ENCODE measurements at regions not wholly inside any gene's neighbourhood (a gene's known extent, or its start where the extent isn't known, plus 50 kb on each side); places are given as distances from the start of the nearest gene placed in this dataset.

DNA sequence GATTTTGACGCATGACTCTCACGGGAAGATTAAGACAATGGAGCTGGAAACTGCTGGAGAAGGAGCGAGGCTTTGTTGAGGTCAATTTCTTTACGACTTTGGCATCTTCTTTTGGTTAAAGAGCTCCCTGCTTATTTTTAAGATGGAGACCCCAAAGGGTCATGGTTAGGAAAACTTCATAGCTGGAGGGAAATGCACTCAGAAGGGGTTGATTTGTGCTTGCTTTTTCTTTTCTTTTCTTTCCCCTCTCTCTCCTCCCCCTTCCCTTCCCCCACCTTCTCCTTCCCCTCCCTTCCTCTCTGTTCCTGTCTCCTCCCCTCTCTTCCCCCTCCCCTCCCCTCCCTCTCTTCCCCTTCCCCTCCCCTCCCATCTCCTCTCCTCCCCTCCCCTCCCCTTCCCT is 79.0 kb downstream of the TNP1 start:
- no peak for FAIRE-seq
- CTCF ChIA-PET (ENCODE audit: partially characterized antibody) = interaction anchor here (0.5 to 1.3 kb wide), 6 partner anchors 14 to 1009 kb away, joined by 3 to 6 read pairs (median 3); no protein-coding TSS in a partner anchor
- TF ChIP-seq HDAC6 (IDR thresholded peaks at IDR 0.05; ENCODE audit: low read depth, low read length) = no peak
- TF ChIP-seq FOSL1 (IDR thresholded peaks at IDR 0.05; ENCODE audit: insufficient read depth, low read depth, low read length) = no peak
- TF ChIP-seq, protein P1, sequence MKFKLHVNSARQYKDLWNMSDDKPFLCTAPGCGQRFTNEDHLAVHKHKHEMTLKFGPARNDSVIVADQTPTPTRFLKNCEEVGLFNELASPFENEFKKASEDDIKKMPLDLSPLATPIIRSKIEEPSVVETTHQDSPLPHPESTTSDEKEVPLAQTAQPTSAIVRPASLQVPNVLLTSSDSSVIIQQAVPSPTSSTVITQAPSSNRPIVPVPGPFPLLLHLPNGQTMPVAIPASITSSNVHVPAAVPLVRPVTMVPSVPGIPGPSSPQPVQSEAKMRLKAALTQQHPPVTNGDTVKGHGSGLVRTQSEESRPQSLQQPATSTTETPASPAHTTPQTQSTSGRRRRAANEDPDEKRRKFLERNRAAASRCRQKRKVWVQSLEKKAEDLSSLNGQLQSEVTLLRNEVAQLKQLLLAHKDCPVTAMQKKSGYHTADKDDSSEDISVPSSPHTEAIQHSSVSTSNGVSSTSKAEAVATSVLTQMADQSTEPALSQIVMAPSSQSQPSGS (IDR thresholded peaks at IDR 0.05; ENCODE audit: low read length) = no peak
- no peak for TF ChIP-seq GTF2F1 (IDR thresholded peaks at IDR 0.05; ENCODE audit: borderline replicate concordance, low read depth, low read length)
- TF ChIP-seq CEBPB (IDR thresholded peaks at IDR 0.05; ENCODE audit: low read depth, low read length) = no peak
- TF ChIP-seq, protein P2, sequence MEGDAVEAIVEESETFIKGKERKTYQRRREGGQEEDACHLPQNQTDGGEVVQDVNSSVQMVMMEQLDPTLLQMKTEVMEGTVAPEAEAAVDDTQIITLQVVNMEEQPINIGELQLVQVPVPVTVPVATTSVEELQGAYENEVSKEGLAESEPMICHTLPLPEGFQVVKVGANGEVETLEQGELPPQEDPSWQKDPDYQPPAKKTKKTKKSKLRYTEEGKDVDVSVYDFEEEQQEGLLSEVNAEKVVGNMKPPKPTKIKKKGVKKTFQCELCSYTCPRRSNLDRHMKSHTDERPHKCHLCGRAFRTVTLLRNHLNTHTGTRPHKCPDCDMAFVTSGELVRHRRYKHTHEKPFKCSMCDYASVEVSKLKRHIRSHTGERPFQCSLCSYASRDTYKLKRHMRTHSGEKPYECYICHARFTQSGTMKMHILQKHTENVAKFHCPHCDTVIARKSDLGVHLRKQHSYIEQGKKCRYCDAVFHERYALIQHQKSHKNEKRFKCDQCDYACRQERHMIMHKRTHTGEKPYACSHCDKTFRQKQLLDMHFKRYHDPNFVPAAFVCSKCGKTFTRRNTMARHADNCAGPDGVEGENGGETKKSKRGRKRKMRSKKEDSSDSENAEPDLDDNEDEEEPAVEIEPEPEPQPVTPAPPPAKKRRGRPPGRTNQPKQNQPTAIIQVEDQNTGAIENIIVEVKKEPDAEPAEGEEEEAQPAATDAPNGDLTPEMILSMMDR (IDR thresholded peaks at IDR 0.05; ENCODE audit: control extremely low read depth in 1 of 3, insufficient read depth in 1 of 3, low read depth in 1 of 3, low read length in 3 of 3) = no peak
- no peak for TF ChIP-seq KDM1A (IDR thresholded peaks at IDR 0.05; ENCODE audit: borderline replicate concordance, low read length)
- no peak for TF ChIP-seq TBP (IDR thresholded peaks at IDR 0.05; ENCODE audit: low read depth, low read length)
- TF ChIP-seq, protein P3, sequence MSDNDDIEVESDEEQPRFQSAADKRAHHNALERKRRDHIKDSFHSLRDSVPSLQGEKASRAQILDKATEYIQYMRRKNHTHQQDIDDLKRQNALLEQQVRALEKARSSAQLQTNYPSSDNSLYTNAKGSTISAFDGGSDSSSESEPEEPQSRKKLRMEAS (IDR thresholded peaks at IDR 0.05) = no peak
- TF ChIP-seq CBX8 (IDR thresholded peaks at IDR 0.05; ENCODE audit: borderline replicate concordance, low read depth, low read length) = no peak

More for the DNA sequence above, 79.0 kb downstream of the TNP1 start:
- Histone ChIP-seq H2BK15ac (ENCODE audit: low read length) (no peak overlapping the region), H4K8ac (ENCODE audit: extremely low read depth, insufficient read depth, low read length) (no peak overlapping the region), H3K36me3 (ENCODE audit: control insufficient read depth in 2 of 4, insufficient read depth in 4 of 4, low read length in 3 of 4) (no peaks in the 10 kb centered on the region), H3K79me1 (ENCODE audit: low read depth, low read length) (no peaks in the 10 kb centered on the region), H4K91ac (replicated peaks; ENCODE audit: insufficient read length, low read length) (no peak overlapping the region), H3K27ac (ENCODE audit: low read depth, low read length) (no peak overlapping the region), H2BK20ac (ENCODE audit: low read length) (no peak overlapping the region), H3K4me1 (replicated peaks in 1 of 4; ENCODE audit: control insufficient read depth in 3 of 4, insufficient read depth in 4 of 4, low read length in 3 of 4) (no peaks in the 10 kb centered on the region; a peak in 1 of 7 replicates), H3K4ac (replicated peaks; ENCODE audit: insufficient read length, low read depth, low read length) (no peak overlapping the region), H2BK12ac (ENCODE audit: low read depth, low read length) (no peak overlapping the region), H3K27me3 (replicated peaks in 1 of 4; ENCODE audit: control insufficient read depth in 3 of 4, extremely low read depth in 1 of 4, insufficient read depth in 3 of 4, low read length in 3 of 4) (no peaks in the 10 kb centered on the region), H3K56ac (replicated peaks; ENCODE audit: insufficient read length, low read depth, low read length) (no peak overlapping the region), H3K79me2 (ENCODE audit: control insufficient read depth in 1 of 2, insufficient read depth in 2 of 2, low read length in 2 of 2) (no peaks in the 10 kb centered on the region), H3K14ac (ENCODE audit: insufficient read length) (no peak overlapping the region), H3K9me3 (ENCODE audit: insufficient read depth in 2 of 2, low read depth in 1 of 2, low read length in 1 of 2) (no peaks in the 10 kb centered on the region), H4K5ac (ENCODE audit: insufficient read length, low read depth, low read length) (no peak overlapping the region), H3K23ac (ENCODE audit: insufficient read length) (no peak overlapping the region), H4K20me1 (replicated peaks in 1 of 2; ENCODE audit: control insufficient read depth in 1 of 2, insufficient read depth in 2 of 2, low read length in 2 of 2) (no peaks in the 10 kb centered on the region), H3K4me3 (ENCODE audit: extremely low read depth in 1 of 4, insufficient read depth in 2 of 4, low read depth in 3 of 4, low read length in 4 of 4) (no peak overlapping the region), H2AFZ (ENCODE audit: low read length) (0 out of 2 replicates have a peak overlapping the region, but pooled peaks have one; percentile 2), H3K23me2 (ENCODE audit: low read depth, low read length) (0 out of 2 replicates have a peak, but pooled peaks cover 2% of the 10 kb centered on the region), H2BK120ac (replicated peaks; ENCODE audit: low read depth, low read length) (no peak overlapping the region), H2BK5ac (ENCODE audit: low read depth, low read length) (no peak overlapping the region), H3K18ac (ENCODE audit: extremely low read depth, low read length) (no peak overlapping the region), H3K4me2 (ENCODE audit: insufficient read depth in 1 of 2, low read depth in 2 of 2, low read length in 2 of 2) (no peak overlapping the region), H2AK5ac (ENCODE audit: low read depth, low read length) (no peak overlapping the region), H3K9ac (replicated peaks in 1 of 4; ENCODE audit: extremely low read depth in 1 of 4, low read depth in 3 of 4, low read length in 3 of 4) (no peak overlapping the region)
- DNase-seq (ENCODE audit: low read depth in 1 of 2, low spot score in 2 of 2) = no peak
- WGBS, 2 experiments (ENCODE audit: extremely low coverage in 1 of 2, insufficient coverage in 1 of 2, insufficient read length in 1 of 2, insufficient replicate concordance in 2 of 2, low coverage in 1 of 2, low lambda C conversion rate in 2 of 2, missing lambda C conversion rate in 1 of 2) = 91% methylated on average over 4 of the region's 4 CpGs; no CpG with 5 or more reads in 1 of the 2 experiments
- POLR2A ChIA-PET (ENCODE audit: partially characterized antibody) = no interaction called here

Data from H1 (cell line).